HUES6 (cell line): ENCODE measurements at regions not wholly inside any gene's neighbourhood (a gene's known extent, or its start where the extent isn't known, plus 50 kb on each side); places are given as distances from the start of the nearest gene placed in this dataset.
"Not testable (repeated sequence)": the region's sequence is repeated elsewhere in the genome, so short reads cannot be mapped to it uniquely, and the experiment has no call there.

Experiments
- H3K27ac ChIP-seq: 2 replicates; pipeline ENCODE4 v1.7.0; 2013; ENCODE audit warnings: low read depth, mild to moderate bottlenecking, low read length, inconsistent platforms
- H3K27me3 ChIP-seq: 2 replicates; pipeline ENCODE4 v1.6.1; 2013; ENCODE audit warnings: low read length; ENCODE audit not compliant: control insufficient read depth, insufficient read depth
- H3K36me3 ChIP-seq: 2 replicates; pipeline ENCODE4 v1.6.1; 2013; ENCODE audit warnings: low read length; ENCODE audit not compliant: control insufficient read depth, insufficient read depth
- H3K4me1 ChIP-seq: 2 replicates; pipeline ENCODE4 v1.6.1; 2013; ENCODE audit warnings: low read length; ENCODE audit not compliant: control insufficient read depth, insufficient read depth
- H3K4me3 ChIP-seq: 2 replicates; pipeline ENCODE4 v1.5.1; 2013; ENCODE audit warnings: low read depth, low read length
- H3K9ac ChIP-seq: one replicate; pipeline ENCODE4 v1.6.1; 2013; ENCODE audit warnings: mild to moderate bottlenecking, low read length
- H3K9me3 ChIP-seq: 2 replicates; pipeline ENCODE4 v1.6.1; 2013; ENCODE audit warnings: low read depth, low read length; ENCODE audit not compliant: control insufficient read depth, insufficient read depth

- no peaks in the 10 kb centered on the region for H3K36me3 ChIP-seq
- no peak overlapping the region for H3K27ac ChIP-seq
- no peak overlapping the region for H3K9ac ChIP-seq
- H3K4me1 ChIP-seq = peaks cover 5% of the 10 kb centered on the region; the same call in 1 of the 2 replicates
- no peak overlapping the region for H3K4me3 ChIP-seq
- no peaks in the 10 kb centered on the region for H3K27me3 ChIP-seq
- H3K9me3 ChIP-seq = no peaks in the 10 kb centered on the region
Observed at GRCh38 chr10:107540981-107541380, 376.5 kb upstream of the SORCS1 start.

- Histone ChIP-seq H3K27ac (no peak overlapping the region; the same call in 1 of the 2 replicates), H3K9ac (no peak overlapping the region), H3K4me3 (no peak overlapping the region), H3K36me3 (no peaks in the 10 kb centered on the region), H3K27me3 (no peaks in the 10 kb centered on the region), H3K9me3 (no peaks in the 10 kb centered on the region), H3K4me1 (no peaks in the 10 kb centered on the region)
Observed at GRCh38 chr10:107529350-107529749, 364.8 kb upstream of the SORCS1 start.

GRCh38 chr10:107520348-107520747, 355.8 kb upstream of the SORCS1 start:
- no peaks in the 10 kb centered on the region for H3K36me3 ChIP-seq
- H3K27me3 ChIP-seq = no peaks in the 10 kb centered on the region
- H3K27ac ChIP-seq = no peak overlapping the region
- no peak overlapping the region for H3K4me3 ChIP-seq
- no peaks in the 10 kb centered on the region for H3K9me3 ChIP-seq
- H3K4me1 ChIP-seq = no peaks in the 10 kb centered on the region
- no peak overlapping the region for H3K9ac ChIP-seq

- no peak overlapping the region for H3K27ac ChIP-seq
- H3K27me3 ChIP-seq = no peaks in the 10 kb centered on the region
- no peak overlapping the region for H3K9ac ChIP-seq
- H3K4me1 ChIP-seq = no peaks in the 10 kb centered on the region
- H3K36me3 ChIP-seq = no peaks in the 10 kb centered on the region
- H3K9me3 ChIP-seq = no peaks in the 10 kb centered on the region
- H3K4me3 ChIP-seq = no peak overlapping the region
Observed at GRCh38 chr10:107517811-107518210, 353.3 kb upstream of the SORCS1 start.

- Histone ChIP-seq H3K9me3 (no peaks in the 10 kb centered on the region), H3K9ac (no peak overlapping the region), H3K36me3 (no peaks in the 10 kb centered on the region), H3K4me3 (no peak overlapping the region), H3K27ac (no peak overlapping the region), H3K4me1 (no peaks in the 10 kb centered on the region), H3K27me3 (no peaks in the 10 kb centered on the region)
Observed at GRCh38 chr10:107516349-107516748, 351.8 kb upstream of the SORCS1 start.

GRCh38 chr10:107504011-107504410, 339.5 kb upstream of the SORCS1 start:
- H3K4me1 ChIP-seq, H3K27ac ChIP-seq, H3K27me3 ChIP-seq, H3K4me3 ChIP-seq, H3K9ac ChIP-seq, H3K36me3 ChIP-seq: not testable (repeated sequence)
- peaks cover 36% of the 10 kb centered on the region for H3K9me3 ChIP-seq

- no peak overlapping the region for H3K27ac ChIP-seq
- H3K9me3 ChIP-seq = peaks cover 36% of the 10 kb centered on the region
- no peak overlapping the region for H3K4me3 ChIP-seq
- no peaks in the 10 kb centered on the region for H3K27me3 ChIP-seq
- no peak overlapping the region for H3K9ac ChIP-seq
- H3K36me3 ChIP-seq = no peaks in the 10 kb centered on the region
- no peaks in the 10 kb centered on the region for H3K4me1 ChIP-seq
Observed at GRCh38 chr10:107502229-107502985, 337.9 kb upstream of the SORCS1 start.

GRCh38 chr10:107498983-107499382, 334.5 kb upstream of the SORCS1 start:
- Histone ChIP-seq H3K4me3 (no peak overlapping the region), H3K9ac (no peak overlapping the region), H3K27ac (no peak overlapping the region), H3K9me3 (peaks cover 24% of the 10 kb centered on the region), H3K4me1 (no peaks in the 10 kb centered on the region), H3K27me3 (no peaks in the 10 kb centered on the region), H3K36me3 (no peaks in the 10 kb centered on the region)

- Histone ChIP-seq H3K9ac (no peak overlapping the region), H3K27me3 (no peaks in the 10 kb centered on the region), H3K4me1 (no peaks in the 10 kb centered on the region), H3K4me3 (no peak overlapping the region), H3K36me3 (no peaks in the 10 kb centered on the region), H3K9me3 (0 out of 2 replicates have a peak, but pooled peaks cover 6% of the 10 kb centered on the region), H3K27ac (no peak overlapping the region)
Observed at GRCh38 chr10:107497024-107497423, 332.5 kb upstream of the SORCS1 start.

- H3K9ac ChIP-seq = no peak overlapping the region
- H3K9me3 ChIP-seq = 0 out of 2 replicates have a peak, but pooled peaks cover 2% of the 10 kb centered on the region
- H3K27ac ChIP-seq = no peak overlapping the region
- H3K4me1 ChIP-seq = no peaks in the 10 kb centered on the region
- H3K27me3 ChIP-seq = no peaks in the 10 kb centered on the region
- no peak overlapping the region for H3K4me3 ChIP-seq
- H3K36me3 ChIP-seq = no peaks in the 10 kb centered on the region
Observed at GRCh38 chr10:107496594-107496993, 332.1 kb upstream of the SORCS1 start.

GRCh38 chr10:107492389-107492788, 327.9 kb upstream of the SORCS1 start:
- Histone ChIP-seq H3K36me3 (no peaks in the 10 kb centered on the region), H3K27ac (no peak overlapping the region), H3K4me3 (no peak overlapping the region), H3K27me3 (no peaks in the 10 kb centered on the region), H3K9ac (no peak overlapping the region), H3K4me1 (no peaks in the 10 kb centered on the region), H3K9me3 (no peaks in the 10 kb centered on the region)
